PFSK-1 (cell line): ENCODE measurements at regions not wholly inside any gene's neighbourhood (a gene's known extent, or its start where the extent isn't known, plus 50 kb on each side); places are given as distances from the start of the nearest gene placed in this dataset.

Experiments
- POLR2AphosphoS5 ChIP-seq: IDR thresholded peaks from 2 replicates; pipeline ENCODE4 v1.6.1; 2012; ENCODE audit warnings: low read depth, mild to moderate bottlenecking, control low read depth, low read length, moderate library complexity
- REST ChIP-seq, 2 experiments: IDR thresholded peaks; 2 replicates each; pipeline versions ENCODE4 v1.6.1 to v1.8.0; 2011 to 2012; ENCODE audit warnings: low read depth in 2 of 2, low read length in 2 of 2, control low read depth in 1 of 2, inconsistent platforms in 1 of 2, mild to moderate bottlenecking in 1 of 2, moderate library complexity in 1 of 2; ENCODE audit not compliant: insufficient read depth in 1 of 2
- SIN3A ChIP-seq: IDR thresholded peaks from 2 replicates; pipeline ENCODE4 v1.6.1; 2012; ENCODE audit warnings: mild to moderate bottlenecking, low read length, moderate library complexity, borderline replicate concordance; ENCODE audit not compliant: insufficient read depth
- TAF1 ChIP-seq: IDR thresholded peaks from 2 replicates; pipeline ENCODE4 v1.6.1; 2012; ENCODE audit warnings: low read length, control low read depth, borderline replicate concordance; ENCODE audit not compliant: insufficient read depth

DNA sequence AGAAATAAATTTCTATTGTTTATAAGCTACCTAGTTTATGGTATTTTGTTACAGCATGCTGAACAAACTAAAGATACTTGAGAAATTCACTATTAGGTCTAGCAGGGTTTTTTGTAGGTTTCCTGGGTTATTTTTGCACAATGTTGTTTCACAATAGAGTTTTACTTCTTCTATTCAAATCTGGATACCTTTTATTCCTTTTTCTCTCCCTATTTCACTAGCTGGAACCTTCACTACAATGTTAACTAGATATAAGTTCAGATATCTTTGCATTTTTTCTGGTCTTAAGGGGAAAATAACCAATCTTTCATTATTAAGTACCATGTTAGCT, 237.7 kb upstream of the CITED2 start:
- TF ChIP-seq REST (IDR thresholded peaks at IDR 0.05; ENCODE audit: insufficient read depth in 1 of 2, low read depth in 2 of 2, low read length in 2 of 2): no peak
- no peak for TF ChIP-seq POLR2AphosphoS5
- no peak for TF ChIP-seq TAF1
- TF ChIP-seq SIN3A: no peak
